ENCODE measurements at regions not wholly inside any gene's neighbourhood (a gene's known extent, or its start where the extent isn't known, plus 50 kb on each side); places are given as distances from the start of the nearest gene placed in this dataset.

GRCh38 chr4:142940425-142941330 is 94.6 kb upstream of the INPP4B start:
- WGBS (ENCODE audit: insufficient coverage): 88% methylated on average over 2 of the region's 6 CpGs
- H3K27me3 Mint-ChIP-seq: peaks cover 3% of the 10 kb centered on the region
- no peaks in the 10 kb centered on the region for H3K4me1 ChIP-seq (ENCODE audit: control insufficient read depth in 2 of 2, insufficient read depth in 2 of 2, low read length in 2 of 2)
- no peak for TF ChIP-seq EZH2 (IDR thresholded peaks at IDR 0.05; ENCODE audit: borderline replicate concordance, insufficient read depth, low read depth, low read length, poor library complexity, severe bottlenecking)
- no peak for TF ChIP-seq CTCF (IDR thresholded peaks at IDR 0.05)
- POLR2A ChIA-PET: no interaction called here
- H3K4me3 Mint-ChIP-seq: no peak overlapping the region
- H3K9ac ChIP-seq (ENCODE audit: low read length): no peak overlapping the region
- DNase-seq (no peak), ATAC-seq (ENCODE audit: low read depth) (no peak)
- no peak overlapping the region for H3K4me3 ChIP-seq (ENCODE audit: control extremely low read depth in 1 of 5, extremely low read depth in 1 of 5, insufficient read depth in 1 of 5, low read depth in 2 of 5, low read length in 4 of 5)
- H3K9me3 ChIP-seq (ENCODE audit: control extremely low read depth in 1 of 3, control insufficient read depth in 2 of 3, insufficient read depth in 1 of 3, low read length in 2 of 3): no peaks in the 10 kb centered on the region
- H3K27ac ChIP-seq (ENCODE audit: low read length in 2 of 2): no peak overlapping the region
- H3K4me1 Mint-ChIP-seq: no peaks in the 10 kb centered on the region
- no peak overlapping the region for H2AFZ ChIP-seq (ENCODE audit: insufficient read depth, low read depth, low read length, poor library complexity, severe bottlenecking)
- no peak overlapping the region for H3K4me2 ChIP-seq (replicated peaks; ENCODE audit: low read depth, low read length, poor library complexity, severe bottlenecking)
- CTCF ChIA-PET: no interaction called here
- intact Hi-C loops (cut with micrococcal nuclease): no loop called here
- no peak overlapping the region for H3K27ac Mint-ChIP-seq
- H4K20me1 ChIP-seq (ENCODE audit: control insufficient read depth, insufficient read depth, low read length, poor library complexity, severe bottlenecking): no peaks in the 10 kb centered on the region
- H3K9me3 Mint-ChIP-seq (ENCODE audit: insufficient read depth): no peaks in the 10 kb centered on the region
- H3K27me3 ChIP-seq (replicated peaks in 1 of 4; ENCODE audit: control extremely low read depth in 1 of 4, control insufficient read depth in 3 of 4, insufficient read depth in 4 of 4, low read length in 3 of 4): no peaks in the 10 kb centered on the region
- H3K79me2 ChIP-seq (ENCODE audit: control insufficient read depth, insufficient read depth, low read length): no peaks in the 10 kb centered on the region
- no peaks in the 10 kb centered on the region for H3K36me3 ChIP-seq (replicated peaks in 1 of 2; ENCODE audit: control extremely low read depth in 1 of 2, control insufficient read depth in 1 of 2, extremely low read depth in 1 of 2, insufficient read depth in 2 of 2, low read length in 1 of 2)

- no CpG with 5 or more reads among the region's 1 CpG for WGBS (ENCODE audit: insufficient coverage)
- Histone ChIP-seq H3K27ac (ENCODE audit: low read length in 2 of 2) (no peak overlapping the region), H4K20me1 (ENCODE audit: control insufficient read depth, insufficient read depth, low read length, poor library complexity, severe bottlenecking) (no peaks in the 10 kb centered on the region), H3K9ac (ENCODE audit: low read length) (no peak overlapping the region), H3K4me1 (ENCODE audit: control insufficient read depth in 2 of 2, insufficient read depth in 2 of 2, low read length in 2 of 2) (no peaks in the 10 kb centered on the region), H3K27me3 (replicated peaks in 1 of 4; ENCODE audit: control extremely low read depth in 1 of 4, control insufficient read depth in 3 of 4, insufficient read depth in 4 of 4, low read length in 3 of 4) (no peaks in the 10 kb centered on the region), H2AFZ (ENCODE audit: insufficient read depth, low read depth, low read length, poor library complexity, severe bottlenecking) (no peak overlapping the region), H3K79me2 (ENCODE audit: control insufficient read depth, insufficient read depth, low read length) (no peaks in the 10 kb centered on the region), H3K4me2 (replicated peaks; ENCODE audit: low read depth, low read length, poor library complexity, severe bottlenecking) (no peak overlapping the region), H3K9me3 (ENCODE audit: control extremely low read depth in 1 of 3, control insufficient read depth in 2 of 3, insufficient read depth in 1 of 3, low read length in 2 of 3) (no peaks in the 10 kb centered on the region), H3K36me3 (replicated peaks in 1 of 2; ENCODE audit: control extremely low read depth in 1 of 2, control insufficient read depth in 1 of 2, extremely low read depth in 1 of 2, insufficient read depth in 2 of 2, low read length in 1 of 2) (no peaks in the 10 kb centered on the region), H3K4me3 (ENCODE audit: control extremely low read depth in 1 of 5, extremely low read depth in 1 of 5, insufficient read depth in 1 of 5, low read depth in 2 of 5, low read length in 4 of 5) (no peak overlapping the region)
- peaks cover 3% of the 10 kb centered on the region for H3K27me3 Mint-ChIP-seq
- H3K27ac Mint-ChIP-seq: no peak overlapping the region
- POLR2A ChIA-PET: no interaction called here
- ATAC-seq (ENCODE audit: low read depth): no peak
- no peak overlapping the region for H3K4me3 Mint-ChIP-seq
- H3K9me3 Mint-ChIP-seq (ENCODE audit: insufficient read depth): no peaks in the 10 kb centered on the region
- no peak for DNase-seq
- H3K4me1 Mint-ChIP-seq: no peaks in the 10 kb centered on the region
- TF ChIP-seq EZH2 (IDR thresholded peaks at IDR 0.05; ENCODE audit: borderline replicate concordance, insufficient read depth, low read depth, low read length, poor library complexity, severe bottlenecking) (no peak), CTCF (IDR thresholded peaks at IDR 0.05) (no peak)
- CTCF ChIA-PET: no interaction called here
- intact Hi-C loops (cut with micrococcal nuclease): no loop called here
These were observed 98.5 kb upstream of the INPP4B start for GRCh38 chr4:142944565-142944964.
